OCI-LY3 (cell line): ENCODE measurements at regions not wholly inside any gene's neighbourhood (a gene's known extent, or its start where the extent isn't known, plus 50 kb on each side); places are given as distances from the start of the nearest gene placed in this dataset.

Experiments
- H2AFZ ChIP-seq: fragments of 200-600, 300-600 bp; shearing (Covaris generic); 2 replicates; pipeline ENCODE4 v1.6.0; 2014; ENCODE audit warnings: antibody characterized with exemption, low read depth, low read length
- H3K27ac ChIP-seq: fragments of 200-600, 300-600 bp; sonication (generic); 2 replicates; pipeline ENCODE4 v1.5.1; 2014; ENCODE audit warnings: mild to moderate bottlenecking, low read length, moderate library complexity, mixed read lengths
- H3K27me3 ChIP-seq: fragments of 200-600, 300-600 bp; sonication (generic); 2 replicates; pipeline ENCODE4 v1.6.1; 2014; ENCODE audit warnings: low read depth, low read length, mixed read lengths
- H3K36me3 ChIP-seq: fragments of 200-600, 300-600 bp; sonication (generic); replicated peaks from 2 replicates; pipeline ENCODE3; 2014; ENCODE audit warnings: low read depth, low read length, mixed read lengths
- H3K4me1 ChIP-seq: fragments of 300-600, 200-600 bp; sonication (generic); 2 replicates; pipeline ENCODE4 v1.6.1; 2014; ENCODE audit warnings: low read length, mixed read lengths
- H3K4me2 ChIP-seq: fragments of 200-600, 300-600 bp; sonication (generic); 2 replicates; pipeline ENCODE4 v1.6.1; 2014; ENCODE audit warnings: low read length, mixed read lengths
- H3K4me3 ChIP-seq: fragments of 300-600, 200-600 bp; sonication (generic); 2 replicates; pipeline ENCODE4 v1.5.1; 2014; ENCODE audit warnings: antibody characterized with exemption, mild to moderate bottlenecking, low read length, moderate library complexity
- H3K79me2 ChIP-seq: fragments of 300-600, 200-600 bp; shearing (Covaris generic); 2 replicates; pipeline ENCODE4 v1.6.1; 2014; ENCODE audit warnings: mild to moderate bottlenecking, low read length, mixed read lengths
- H3K9ac ChIP-seq: fragments of 300-600, 200-600 bp; shearing (Covaris generic); 2 replicates; pipeline ENCODE4 v1.6.0; 2014; ENCODE audit warnings: mild to moderate bottlenecking, low read length, moderate library complexity
- H3K9me3 ChIP-seq: fragments of 200-600, 300-600 bp; shearing (Covaris generic); 2 replicates; pipeline ENCODE4 v1.6.1; 2014; ENCODE audit warnings: low read length, mixed read lengths; ENCODE audit not compliant: insufficient read depth
- H4K20me1 ChIP-seq: fragments of 200-600, 300-600 bp; sonication (generic); 2 replicates; pipeline ENCODE4 v1.6.1; 2016; ENCODE audit warnings: low read length, mixed read lengths; ENCODE audit not compliant: insufficient read depth
- CTCF ChIP-seq: fragments of 200-600, 300-600 bp; sonication (generic); IDR thresholded peaks from 2 replicates; pipeline ENCODE4 v1.5.1; 2014; ENCODE audit warnings: antibody characterized with exemption, low read length, low read depth
- EZH2phosphoT487 ChIP-seq: fragments of 200-600 bp; shearing (Covaris generic); IDR thresholded peaks from 2 replicates; pipeline ENCODE4 v1.6.1; 2018; ENCODE audit warnings: antibody characterized with exemption, mixed run types, low read depth

DNA sequence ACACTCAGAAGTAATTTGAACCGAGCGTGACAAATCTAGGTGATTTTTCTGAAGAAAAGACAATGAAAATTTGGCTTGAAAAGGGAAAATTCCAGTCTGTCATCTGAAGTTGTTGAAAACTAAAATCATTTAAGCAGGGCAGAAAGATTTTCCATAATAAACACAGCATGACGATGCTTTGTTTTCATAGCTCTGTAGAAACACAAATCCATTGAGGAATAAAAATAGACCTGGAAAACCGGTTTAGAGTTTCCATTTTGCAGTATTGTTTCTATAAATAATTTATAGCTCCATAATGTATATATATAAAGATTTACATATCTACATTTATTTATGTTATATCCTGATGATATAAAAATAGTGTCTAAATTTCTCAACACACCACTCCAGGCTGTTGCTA lies 1918.5 kb upstream of the FLRT2 start:
- Histone ChIP-seq H3K27me3 (no peaks in the 10 kb centered on the region), H3K79me2 (no peaks in the 10 kb centered on the region), H3K4me2 (no peak overlapping the region), H3K36me3 (no peaks in the 10 kb centered on the region), H3K27ac (no peak overlapping the region), H4K20me1 (no peaks in the 10 kb centered on the region), H3K9me3 (no peaks in the 10 kb centered on the region), H3K4me3 (no peak overlapping the region), H3K4me1 (no peaks in the 10 kb centered on the region), H3K9ac (no peak overlapping the region), H2AFZ (no peak overlapping the region)
- no peak for TF ChIP-seq CTCF
- no peak for TF ChIP-seq EZH2phosphoT487

DNA sequence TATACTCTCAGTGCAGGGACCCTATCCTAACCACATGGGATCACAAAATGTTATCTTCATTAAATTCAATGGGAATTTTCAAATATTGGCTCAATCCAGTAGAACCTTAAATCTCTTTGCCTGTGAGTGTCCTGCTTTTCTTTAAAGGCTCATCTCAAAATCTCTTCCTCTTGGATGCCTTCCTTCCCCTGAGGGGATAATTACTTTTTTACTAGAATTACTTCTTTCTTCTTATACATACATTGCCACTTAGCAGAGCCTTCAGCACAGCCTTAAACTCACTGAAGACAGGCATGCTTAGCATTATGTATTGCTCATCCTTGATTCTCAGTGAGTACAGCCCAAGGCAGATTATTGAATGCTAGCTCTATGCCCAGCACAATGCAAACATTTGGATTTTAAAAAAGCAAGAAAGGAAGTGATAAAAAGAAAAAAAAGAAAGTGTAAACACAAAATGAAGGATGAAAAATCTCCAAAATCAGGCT lies 1918.0 kb upstream of the FLRT2 start:
- no peaks in the 10 kb centered on the region for H3K36me3 ChIP-seq
- H4K20me1 ChIP-seq, result no peaks in the 10 kb centered on the region
- no peak overlapping the region for H3K27ac ChIP-seq
- no peak for TF ChIP-seq CTCF
- TF ChIP-seq EZH2phosphoT487, result no peak
- H3K4me1 ChIP-seq, result no peaks in the 10 kb centered on the region
- H3K4me2 ChIP-seq, result no peak overlapping the region
- 0 out of 2 replicates have a peak, but pooled peaks cover under 1% of the 10 kb centered on the region for H3K9me3 ChIP-seq
- no peak overlapping the region for H2AFZ ChIP-seq
- no peak overlapping the region for H3K4me3 ChIP-seq
- H3K9ac ChIP-seq, result no peak overlapping the region
- no peaks in the 10 kb centered on the region for H3K79me2 ChIP-seq
- H3K27me3 ChIP-seq, result no peaks in the 10 kb centered on the region

GRCh38 chr14:83614956-83615355 lies 1915.0 kb upstream of the FLRT2 start:
- Histone ChIP-seq H3K4me2 (no peak overlapping the region), H3K4me1 (no peaks in the 10 kb centered on the region), H3K79me2 (no peaks in the 10 kb centered on the region), H3K27me3 (no peaks in the 10 kb centered on the region), H2AFZ (no peak overlapping the region), H3K36me3 (no peaks in the 10 kb centered on the region), H3K27ac (no peak overlapping the region), H3K9me3 (0 out of 2 replicates have a peak, but pooled peaks cover 4% of the 10 kb centered on the region), H3K4me3 (no peak overlapping the region), H3K9ac (no peak overlapping the region), H4K20me1 (no peaks in the 10 kb centered on the region)
- TF ChIP-seq CTCF, result no peak
- TF ChIP-seq EZH2phosphoT487, result no peak

GRCh38 chr14:83624541-83624940 lies 1905.4 kb upstream of the FLRT2 start:
- H3K4me1 ChIP-seq, result no peaks in the 10 kb centered on the region
- H3K27me3 ChIP-seq, result no peaks in the 10 kb centered on the region
- no peak overlapping the region for H3K4me2 ChIP-seq
- TF ChIP-seq CTCF (no peak), EZH2phosphoT487 (no peak)
- H3K36me3 ChIP-seq, result no peaks in the 10 kb centered on the region
- no peaks in the 10 kb centered on the region for H4K20me1 ChIP-seq
- no peak overlapping the region for H2AFZ ChIP-seq
- H3K9me3 ChIP-seq, result no peaks in the 10 kb centered on the region
- no peak overlapping the region for H3K9ac ChIP-seq
- no peak overlapping the region for H3K4me3 ChIP-seq
- no peaks in the 10 kb centered on the region for H3K79me2 ChIP-seq
- H3K27ac ChIP-seq, result no peak overlapping the region
